ENCODE measurements at regions not wholly inside any gene's neighbourhood (a gene's known extent, or its start where the extent isn't known, plus 50 kb on each side); places are given as distances from the start of the nearest gene placed in this dataset.
"Not testable (repeated sequence)": the region's sequence is repeated elsewhere in the genome, so short reads cannot be mapped to it uniquely, and the experiment has no call there.

- DNase-seq: no peak
Measured at GRCh38 chr15:69660658-69661405, 208.2 kb downstream of the RPLP1 start.

- no peak for DNase-seq
Measured at GRCh38 chr15:69661446-69661845, 208.8 kb downstream of the RPLP1 start.

GRCh38 chr15:69661871-69662644 is 209.4 kb downstream of the RPLP1 start:
- no peak for DNase-seq

GRCh38 chr15:69662645-69663000 is 210.0 kb downstream of the RPLP1 start:
- DNase-seq: peak; percentile 15

GRCh38 chr15:69663441-69663840 is 210.8 kb downstream of the RPLP1 start:
- no peak for DNase-seq

- no peak for DNase-seq
Measured at GRCh38 chr15:69663982-69664381, 211.4 kb downstream of the RPLP1 start.

- DNase-seq: peak; percentile 65
Measured at GRCh38 chr15:69664572-69665571, 212.3 kb downstream of the RPLP1 start.

- DNase-seq: peak; percentile 62
Measured at GRCh38 chr15:69665641-69666111, 213.1 kb downstream of the RPLP1 start.

- no peak for DNase-seq
Measured at GRCh38 chr15:69666441-69666882, 213.8 kb downstream of the RPLP1 start.

GRCh38 chr15:69666921-69667811 is 214.5 kb downstream of the RPLP1 start:
- DNase-seq: no peak

GRCh38 chr15:69668039-69668705 is 215.6 kb downstream of the RPLP1 start:
- DNase-seq: no peak

GRCh38 chr15:69668963-69669362 is 216.3 kb downstream of the RPLP1 start:
- no peak for DNase-seq

GRCh38 chr15:69669446-69669845 is 216.8 kb downstream of the RPLP1 start:
- DNase-seq: no peak

- peak; percentile 18 for DNase-seq
Measured at GRCh38 chr15:69673291-69673881, 220.8 kb downstream of the RPLP1 start.

- no peak for DNase-seq
Measured at GRCh38 chr15:69675731-69676130, 223.1 kb downstream of the RPLP1 start.

GRCh38 chr15:69677403-69677802 is 224.8 kb downstream of the RPLP1 start:
- DNase-seq: no peak

GRCh38 chr15:69679623-69680228 is 227.1 kb downstream of the RPLP1 start:
- no peak for DNase-seq

GRCh38 chr15:69684823-69685222 is 232.2 kb downstream of the RPLP1 start:
- DNase-seq: not testable (repeated sequence)

GRCh38 chr15:69685512-69686452 is 233.2 kb downstream of the RPLP1 start:
- peak; percentile 99 for DNase-seq

All from NCI-H526 treated with DMSO at 0.1 percent for 48 hours (cell line).